ENCODE measurements at regions not wholly inside any gene's neighbourhood (a gene's known extent, or its start where the extent isn't known, plus 50 kb on each side); places are given as distances from the start of the nearest gene placed in this dataset.

GRCh38 chr21:28437061-28437460 is 555.6 kb downstream of the LTN1 start:
- no peak overlapping the region for H3K4me3 ChIP-seq
- no peaks in the 10 kb centered on the region for H3K9me3 ChIP-seq (ENCODE audit: control insufficient read depth in 4 of 4, insufficient read depth in 3 of 4, low read length in 3 of 4)
- H3K27ac ChIP-seq (ENCODE audit: low read depth in 1 of 2, low read length in 1 of 2) = no peak overlapping the region
- no peak for TF ChIP-seq CTCF (IDR thresholded peaks at IDR 0.05; ENCODE audit: control extremely low read depth, extremely low read depth)
- no peaks in the 10 kb centered on the region for H3K36me3 ChIP-seq (ENCODE audit: control insufficient read depth in 4 of 4, insufficient read depth in 4 of 4, low read length in 4 of 4)
- no peaks in the 10 kb centered on the region for H3K27me3 ChIP-seq (ENCODE audit: control insufficient read depth in 3 of 3, insufficient read depth in 3 of 3, low read length in 2 of 3)
- peaks cover 0 to 19% (median 5%) of the 10 kb centered on the region in 5 donors for H3K4me1 ChIP-seq (ENCODE audit: control insufficient read depth in 5 of 5, insufficient read depth in 5 of 5, low read length in 5 of 5)
- no peak for ATAC-seq (ENCODE audit: insufficient read depth, low FRiP score)
- no peak for DNase-seq
- 67 to 77% methylated on average over 2 of the region's 2 CpGs for WGBS, 2 donors
- H3K9ac ChIP-seq (ENCODE audit: insufficient read depth in 1 of 2, low read length in 2 of 2) = no peak overlapping the region

GRCh38 chr21:28436286-28436932 is 556.3 kb downstream of the LTN1 start:
- H3K9me3 ChIP-seq (ENCODE audit: control insufficient read depth in 4 of 4, insufficient read depth in 3 of 4, low read length in 3 of 4) = no peaks in the 10 kb centered on the region
- ATAC-seq (ENCODE audit: insufficient read depth, low FRiP score) (no peak), DNase-seq (no peak)
- H3K4me3 ChIP-seq = no peak overlapping the region
- H3K4me1 ChIP-seq (ENCODE audit: control insufficient read depth in 5 of 5, insufficient read depth in 5 of 5, low read length in 5 of 5) = peaks cover 0 to 19% (median 5%) of the 10 kb centered on the region in 5 donors
- TF ChIP-seq CTCF (IDR thresholded peaks at IDR 0.05; ENCODE audit: control extremely low read depth, extremely low read depth) = no peak
- no peaks in the 10 kb centered on the region for H3K27me3 ChIP-seq (ENCODE audit: control insufficient read depth in 3 of 3, insufficient read depth in 3 of 3, low read length in 2 of 3)
- H3K36me3 ChIP-seq (ENCODE audit: control insufficient read depth in 4 of 4, insufficient read depth in 4 of 4, low read length in 4 of 4) = no peaks in the 10 kb centered on the region
- H3K9ac ChIP-seq (ENCODE audit: insufficient read depth in 1 of 2, low read length in 2 of 2) = no peak overlapping the region
- 86 to 98% methylated on average over 2 of the region's 2 CpGs for WGBS, 2 donors
- H3K27ac ChIP-seq (ENCODE audit: low read depth in 1 of 2, low read length in 1 of 2) = no peak overlapping the region

GRCh38 chr21:28431527-28432200 is 561.0 kb downstream of the LTN1 start:
- Histone ChIP-seq H3K4me1 (ENCODE audit: control insufficient read depth in 5 of 5, insufficient read depth in 5 of 5, low read length in 5 of 5) (peaks cover 0 to 20% (median 0%) of the 10 kb centered on the region in 5 donors), H3K9ac (ENCODE audit: insufficient read depth in 1 of 2, low read length in 2 of 2) (no peak overlapping the region), H3K36me3 (ENCODE audit: control insufficient read depth in 4 of 4, insufficient read depth in 4 of 4, low read length in 4 of 4) (no peaks in the 10 kb centered on the region), H3K4me3 (no peak overlapping the region), H3K27ac (ENCODE audit: low read depth in 1 of 2, low read length in 1 of 2) (no peak overlapping the region), H3K27me3 (ENCODE audit: control insufficient read depth in 3 of 3, insufficient read depth in 3 of 3, low read length in 2 of 3) (no peaks in the 10 kb centered on the region), H3K9me3 (ENCODE audit: control insufficient read depth in 4 of 4, insufficient read depth in 3 of 4, low read length in 3 of 4) (no peaks in the 10 kb centered on the region)
- no peak for TF ChIP-seq CTCF (IDR thresholded peaks at IDR 0.05; ENCODE audit: control extremely low read depth, extremely low read depth)
- WGBS, 2 donors = 80 to 83% methylated on average over 5 of the region's 5 CpGs
- ATAC-seq (ENCODE audit: insufficient read depth, low FRiP score) (no peak), DNase-seq (no peak)

Data from lung (tissue), 11 donors.